ENCODE measurements at regions not wholly inside any gene's neighbourhood (a gene's known extent, or its start where the extent isn't known, plus 50 kb on each side); places are given as distances from the start of the nearest gene placed in this dataset.
"Not testable (repeated sequence)": the region's sequence is repeated elsewhere in the genome, so short reads cannot be mapped to it uniquely, and the experiment has no call there.

- DNase-seq (ENCODE audit: low read depth in 4 of 4, low spot score in 2 of 4): no peak
Measured at GRCh38 chr10:25851548-25851947, 82.5 kb upstream of the MYO3A start.

GRCh38 chr10:25852364-25852941, 81.6 kb upstream of the MYO3A start:
- no peak for DNase-seq (ENCODE audit: low read depth in 4 of 4, low spot score in 2 of 4)

GRCh38 chr10:25858076-25858475, 76.0 kb upstream of the MYO3A start:
- no peak for DNase-seq (ENCODE audit: low read depth in 4 of 4, low spot score in 2 of 4)

- no peak for DNase-seq (ENCODE audit: low read depth in 4 of 4, low spot score in 2 of 4)
Measured at GRCh38 chr10:25865267-25865666, 68.8 kb upstream of the MYO3A start.

GRCh38 chr10:25867321-25867720, 66.7 kb upstream of the MYO3A start:
- no peak for DNase-seq (ENCODE audit: low read depth in 4 of 4, low spot score in 2 of 4)

DNA sequence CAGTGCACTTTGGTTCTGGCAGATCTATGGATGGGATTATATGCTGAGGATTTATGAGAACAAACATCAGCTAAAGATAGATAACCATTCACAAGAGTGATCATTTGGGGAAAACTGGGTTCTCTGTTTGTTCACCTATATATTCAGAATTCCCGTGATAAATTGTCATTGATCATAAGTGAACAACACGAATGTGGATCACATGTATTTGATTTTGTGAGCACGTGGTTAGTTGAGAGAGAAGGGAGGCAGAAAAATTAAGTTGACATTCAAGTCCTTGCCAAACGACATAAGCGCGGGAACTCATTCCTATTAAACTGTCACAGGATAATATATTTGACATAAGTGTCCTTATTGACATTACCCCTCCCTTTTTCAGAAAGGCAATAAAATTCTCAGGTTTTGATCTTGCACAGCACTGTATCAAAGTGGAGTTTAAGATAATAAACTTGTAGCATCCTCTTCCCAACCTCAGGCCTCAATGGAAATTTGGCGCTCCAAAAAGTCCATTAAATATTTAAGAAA, 64.9 kb upstream of the MYO3A start:
- no peak for DNase-seq (ENCODE audit: low read depth in 4 of 4, low spot score in 2 of 4)

- DNase-seq (ENCODE audit: low read depth in 4 of 4, low spot score in 2 of 4): no peak
Measured at GRCh38 chr10:25869609-25870008, 64.4 kb upstream of the MYO3A start.

- not testable (repeated sequence) for DNase-seq (ENCODE audit: low read depth in 4 of 4, low spot score in 2 of 4)
Measured at GRCh38 chr10:25874402-25874801, 59.6 kb upstream of the MYO3A start.

DNA sequence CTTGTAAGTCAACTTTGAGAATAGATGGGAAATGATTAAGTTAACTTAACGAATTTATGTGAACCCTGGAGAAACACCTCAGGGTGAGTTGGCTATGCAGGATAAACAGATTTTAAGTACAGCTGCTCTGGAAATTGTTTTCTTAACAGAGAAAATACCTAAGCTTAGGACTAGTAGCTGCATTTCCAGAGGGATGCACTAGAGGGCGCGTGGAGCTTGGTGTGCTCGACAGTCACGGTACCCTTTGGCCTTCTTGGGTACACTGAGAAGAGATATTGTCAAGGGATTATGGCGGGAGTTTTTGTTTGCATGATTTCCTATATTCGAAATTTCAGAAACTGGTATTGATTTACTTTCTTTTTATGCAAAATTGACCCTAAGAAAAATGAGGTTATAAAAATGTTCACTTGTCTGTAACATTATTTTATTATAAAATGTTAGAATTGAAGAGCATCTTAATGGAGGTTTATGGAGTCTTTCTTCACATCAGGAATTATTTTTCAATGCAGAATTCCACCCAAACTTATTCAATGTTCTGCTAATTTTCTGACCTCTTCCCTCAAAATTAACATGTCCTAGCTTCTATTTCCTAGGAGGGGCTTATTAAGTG, 58.4 kb upstream of the MYO3A start:
- DNase-seq (ENCODE audit: low read depth in 4 of 4, low spot score in 2 of 4): peak in 3 of 4 donors; percentile 40 to 63 (median 48)

DNA sequence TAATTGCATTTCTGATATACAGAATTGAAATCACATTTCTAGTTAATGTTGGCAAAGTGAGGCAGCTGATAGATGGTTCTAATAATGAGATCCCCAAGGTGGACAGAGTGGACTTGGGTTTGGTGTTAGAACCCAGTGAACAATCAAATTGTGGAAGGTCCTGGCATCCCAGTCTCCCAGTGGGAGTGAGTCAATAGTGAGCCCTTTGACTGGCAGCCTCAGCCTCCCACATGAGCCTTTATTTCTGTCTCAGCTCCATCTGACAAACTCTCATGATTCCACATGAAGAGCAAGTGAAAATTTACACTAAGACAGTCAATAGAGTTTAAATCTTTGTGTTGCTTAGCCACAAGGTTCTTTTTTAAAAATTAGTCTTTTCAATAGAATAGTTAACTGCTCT, 56.7 kb upstream of the MYO3A start:
- no peak for DNase-seq (ENCODE audit: low read depth in 4 of 4, low spot score in 2 of 4)
